Kidney capillary endothelial cell (primary cell): ENCODE measurements at regions not wholly inside any gene's neighbourhood (a gene's known extent, or its start where the extent isn't known, plus 50 kb on each side); places are given as distances from the start of the nearest gene placed in this dataset.
"Not testable (repeated sequence)": the region's sequence is repeated elsewhere in the genome, so short reads cannot be mapped to it uniquely, and the experiment has no call there.

Experiments
- DNase-seq: peaks from one replicate; pipeline ENCODE4 v3.0.0-alpha.2; 2018; ENCODE audit warnings: low spot score

GRCh38 chr13:80675442-80675841, 334.5 kb upstream of the SPRY2 start:
- not testable (repeated sequence) for DNase-seq

- DNase-seq = no peak
Observed at GRCh38 chr13:80671773-80672172, 330.8 kb upstream of the SPRY2 start.

GRCh38 chr13:80669112-80669511, 328.2 kb upstream of the SPRY2 start:
- DNase-seq = no peak

GRCh38 chr13:80668452-80668851, 327.5 kb upstream of the SPRY2 start:
- DNase-seq = no peak

- DNase-seq = no peak
Observed at GRCh38 chr13:80666782-80667552, 326.0 kb upstream of the SPRY2 start.

GRCh38 chr13:80665792-80666333, 324.9 kb upstream of the SPRY2 start:
- no peak for DNase-seq

GRCh38 chr13:80664950-80665349, 324.0 kb upstream of the SPRY2 start:
- DNase-seq = peak; percentile 21

GRCh38 chr13:80663788-80664187, 322.9 kb upstream of the SPRY2 start:
- DNase-seq = no peak

- DNase-seq = no peak
Observed at GRCh38 chr13:80658705-80659104, 317.8 kb upstream of the SPRY2 start.

- no peak for DNase-seq
Observed at GRCh38 chr13:80656512-80656904, 315.6 kb upstream of the SPRY2 start.

GRCh38 chr13:80655778-80656511, 315.0 kb upstream of the SPRY2 start:
- no peak for DNase-seq

- DNase-seq = no peak
Observed at GRCh38 chr13:80654638-80655249, 313.8 kb upstream of the SPRY2 start.

- no peak for DNase-seq
Observed at GRCh38 chr13:80649274-80649673, 308.3 kb upstream of the SPRY2 start.

- no peak for DNase-seq
Observed at GRCh38 chr13:80642641-80643040, 301.7 kb upstream of the SPRY2 start.

- DNase-seq = no peak
Observed at GRCh38 chr13:80633251-80633650, 292.3 kb upstream of the SPRY2 start.

GRCh38 chr13:80630685-80631121, 289.8 kb upstream of the SPRY2 start:
- peak; percentile 7 for DNase-seq

GRCh38 chr13:80618781-80619180, 277.9 kb upstream of the SPRY2 start:
- DNase-seq = no peak

- no peak for DNase-seq
Observed at GRCh38 chr13:80612804-80613203, 271.9 kb upstream of the SPRY2 start.

GRCh38 chr13:80611310-80611709, 270.4 kb upstream of the SPRY2 start:
- DNase-seq = no peak

- no peak for DNase-seq
Observed at GRCh38 chr13:80605716-80606115, 264.8 kb upstream of the SPRY2 start.

- DNase-seq = no peak
Observed at GRCh38 chr13:80605011-80605410, 264.1 kb upstream of the SPRY2 start.

GRCh38 chr13:80604098-80604497, 263.2 kb upstream of the SPRY2 start:
- DNase-seq = no peak

GRCh38 chr13:80603351-80603750, 262.4 kb upstream of the SPRY2 start:
- no peak for DNase-seq
